PC-9 (cell line): ENCODE measurements at regions not wholly inside any gene's neighbourhood (a gene's known extent, or its start where the extent isn't known, plus 50 kb on each side); places are given as distances from the start of the nearest gene placed in this dataset.

Experiments
- BruUV-seq: library from RNA; stranded (reverse); fragments of 400-500 nt; replicated peaks from 2 replicates; lab custom pipeline; 2021; lab: Mats Ljungman, UMichigan
- CTCF ChIA-PET: fragments of 300-600 bp; sonication (Branson Sonifier 250); formaldehyde crosslinking; loops from one replicate; lab custom pipeline; 2022; ENCODE audit warnings: antibody characterized with exemption; lab: Charles Lee
- POLR2A ChIA-PET: fragments of 300-600 bp; sonication (Branson Sonifier 250); formaldehyde crosslinking; loops from one replicate; lab custom pipeline; 2022; ENCODE audit warnings: antibody characterized with exemption; ENCODE audit not compliant: unreplicated experiment; lab: Charles Lee
- DNase-seq, 2 experiments: peaks; one replicate each; pipeline versions ENCODE4 v3.0.0 to v3.0.0-alpha.2; 2015 to 2022; ENCODE audit warnings: mixed read lengths in 1 of 2
- H2AFZ ChIP-seq: fragments of 200-600 bp; sonication (generic); 2 replicates; pipeline ENCODE4 v1.8.1; 2017; ENCODE audit warnings: antibody characterized with exemption
- H3F3A ChIP-seq: fragments of 200-600 bp; sonication (generic); 2 replicates; pipeline ENCODE4 v1.8.1; 2017; ENCODE audit warnings: antibody characterized with exemption, mild to moderate bottlenecking, low read depth; ENCODE audit not compliant: insufficient read depth
- H3K27ac ChIP-seq: fragments of 200-600 bp; sonication (generic); 2 replicates; pipeline ENCODE4 v1.6.1; 2016; ENCODE audit warnings: mixed run types
- H3K27me3 ChIP-seq: fragments of 200-600 bp; sonication (generic); 2 replicates; pipeline ENCODE4 v1.6.1; 2016; ENCODE audit warnings: low read depth, mixed run types; ENCODE audit not compliant: insufficient read depth
- H3K36me3 ChIP-seq: fragments of 200-600 bp; sonication (generic); 2 replicates; pipeline ENCODE4 v1.6.1; 2016; ENCODE audit warnings: low read depth, mixed run types
- H3K4me1 ChIP-seq: fragments of 200-600 bp; sonication (generic); replicated peaks from 2 replicates; pipeline ENCODE4 v1.6.1; 2016; ENCODE audit warnings: mixed run types; ENCODE audit not compliant: insufficient read depth
- H3K4me2 ChIP-seq: fragments of 200-600 bp; sonication (generic); 2 replicates; pipeline ENCODE4 v1.6.1; 2017; ENCODE audit warnings: mixed run types
- H3K4me3 ChIP-seq: fragments of 200-600 bp; sonication (generic); 2 replicates; pipeline ENCODE4 v1.6.1; 2016; ENCODE audit warnings: mixed run types
- H3K79me2 ChIP-seq: fragments of 200-600 bp; sonication (generic); 2 replicates; pipeline ENCODE4 v1.6.1; 2017; ENCODE audit warnings: low read depth, mixed run types
- H3K9me2 ChIP-seq: fragments of 200-600 bp; sonication (generic); 2 replicates; pipeline ENCODE4 v1.8.1; 2017; ENCODE audit warnings: mild to moderate bottlenecking; ENCODE audit not compliant: insufficient read depth
- H3K9me3 ChIP-seq: fragments of 200-600 bp; sonication (generic); 2 replicates; pipeline ENCODE4 v1.8.1; 2016; ENCODE audit warnings: low read depth; ENCODE audit not compliant: insufficient read depth
- H4K20me1 ChIP-seq: fragments of 200-600 bp; sonication (generic); 2 replicates; pipeline ENCODE4 v1.8.1; 2017; ENCODE audit not compliant: insufficient read depth
- EZH2 ChIP-seq: fragments of 200-600 bp; sonication (generic); IDR thresholded peaks from 2 replicates; pipeline ENCODE4 v1.8.0; 2017; ENCODE audit warnings: antibody characterized with exemption, low read depth
- intact Hi-C: fragments of 100-400 bp; cut with micrococcal nuclease; formaldehyde crosslinking; loops from one replicate; pipeline ENCODE4 v1.10.0; 2022; ENCODE audit not compliant: unreplicated experiment
- TF ChIP-seq, protein P1 (sequence below): fragments of 200-600 bp; sonication (generic); conservative IDR thresholded peaks from 2 replicates; pipeline ENCODE4 v1.6.1; 2017; ENCODE audit warnings: mixed run types, antibody characterized with exemption, mild to moderate bottlenecking, moderate library complexity

DNA sequence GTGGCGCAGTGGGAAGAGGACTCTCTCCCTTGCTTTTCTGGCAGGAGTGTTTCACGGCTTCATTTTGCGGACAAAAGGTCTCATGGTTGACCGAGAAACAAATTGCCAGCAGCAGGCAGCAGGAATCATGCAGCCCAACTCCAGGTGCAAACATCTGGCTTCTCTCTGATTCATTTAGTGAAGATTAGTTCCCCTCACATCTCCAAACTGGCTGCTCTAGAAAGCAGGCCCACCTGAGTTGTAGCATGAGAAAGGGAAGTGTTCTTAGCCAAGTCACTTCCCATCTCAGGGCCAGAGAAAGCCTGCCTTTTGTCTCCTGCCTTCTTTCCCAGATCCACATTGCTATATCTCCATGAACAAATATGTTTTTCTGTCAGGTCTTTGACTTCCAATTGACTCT lies 120.8 kb upstream of the CCDC196 start:
- POLR2A ChIA-PET, result no interaction called here
- Histone ChIP-seq H3K4me3 (no peak overlapping the region), H3F3A (no peaks in the 10 kb centered on the region), H3K79me2 (no peaks in the 10 kb centered on the region), H2AFZ (no peak overlapping the region), H3K4me2 (no peak overlapping the region), H3K9me3 (no peaks in the 10 kb centered on the region), H3K27ac (no peak overlapping the region), H3K36me3 (no peaks in the 10 kb centered on the region), H4K20me1 (no peaks in the 10 kb centered on the region), H3K9me2 (no peaks in the 10 kb centered on the region), H3K27me3 (no peaks in the 10 kb centered on the region), H3K4me1 (no peaks in the 10 kb centered on the region)
- no peak for DNase-seq
- CTCF ChIA-PET, result no interaction called here
- no peak for TF ChIP-seq EZH2
- TF ChIP-seq, protein P1, sequence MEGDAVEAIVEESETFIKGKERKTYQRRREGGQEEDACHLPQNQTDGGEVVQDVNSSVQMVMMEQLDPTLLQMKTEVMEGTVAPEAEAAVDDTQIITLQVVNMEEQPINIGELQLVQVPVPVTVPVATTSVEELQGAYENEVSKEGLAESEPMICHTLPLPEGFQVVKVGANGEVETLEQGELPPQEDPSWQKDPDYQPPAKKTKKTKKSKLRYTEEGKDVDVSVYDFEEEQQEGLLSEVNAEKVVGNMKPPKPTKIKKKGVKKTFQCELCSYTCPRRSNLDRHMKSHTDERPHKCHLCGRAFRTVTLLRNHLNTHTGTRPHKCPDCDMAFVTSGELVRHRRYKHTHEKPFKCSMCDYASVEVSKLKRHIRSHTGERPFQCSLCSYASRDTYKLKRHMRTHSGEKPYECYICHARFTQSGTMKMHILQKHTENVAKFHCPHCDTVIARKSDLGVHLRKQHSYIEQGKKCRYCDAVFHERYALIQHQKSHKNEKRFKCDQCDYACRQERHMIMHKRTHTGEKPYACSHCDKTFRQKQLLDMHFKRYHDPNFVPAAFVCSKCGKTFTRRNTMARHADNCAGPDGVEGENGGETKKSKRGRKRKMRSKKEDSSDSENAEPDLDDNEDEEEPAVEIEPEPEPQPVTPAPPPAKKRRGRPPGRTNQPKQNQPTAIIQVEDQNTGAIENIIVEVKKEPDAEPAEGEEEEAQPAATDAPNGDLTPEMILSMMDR, result no peak
- intact Hi-C loops, result loop anchor here (10.0 kb wide), 1 partner anchor 129 kb away; no protein-coding TSS in a partner anchor
- no TSS peak for BruUV-seq

DNA sequence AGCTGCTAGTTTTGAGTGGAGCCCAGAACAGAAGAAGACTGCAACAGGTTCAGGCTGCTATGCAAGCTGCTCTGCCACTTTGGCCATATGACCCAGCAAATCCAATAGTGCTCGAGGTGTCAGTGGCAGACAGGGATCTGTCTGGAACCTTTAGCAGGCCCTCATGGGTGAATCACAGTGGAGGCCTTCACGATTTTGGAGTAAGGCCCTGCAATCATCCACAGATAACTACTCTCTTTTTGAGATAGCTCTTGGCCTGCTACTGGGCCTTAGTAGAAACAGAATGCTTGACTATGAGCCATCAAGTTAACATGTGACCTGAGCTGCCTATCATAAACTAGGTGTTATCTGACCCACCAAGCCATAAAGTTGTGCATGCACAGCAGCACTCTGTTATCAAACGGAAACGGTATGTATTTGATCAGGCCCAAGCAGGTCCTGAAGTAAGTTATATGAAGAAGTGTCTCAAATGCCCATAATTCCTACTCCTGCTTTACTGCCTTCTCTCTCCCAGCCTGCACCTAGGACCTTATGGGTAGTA lies 116.9 kb upstream of the CCDC196 start:
- Histone ChIP-seq H3K9me2 (no peaks in the 10 kb centered on the region), H2AFZ (no peak overlapping the region), H3F3A (no peaks in the 10 kb centered on the region), H3K27ac (no peak overlapping the region), H3K9me3 (no peaks in the 10 kb centered on the region), H3K4me1 (no peaks in the 10 kb centered on the region), H3K27me3 (no peaks in the 10 kb centered on the region), H3K4me2 (no peak overlapping the region), H4K20me1 (no peaks in the 10 kb centered on the region), H3K4me3 (no peak overlapping the region), H3K79me2 (no peaks in the 10 kb centered on the region), H3K36me3 (no peaks in the 10 kb centered on the region)
- no TSS peak for BruUV-seq
- ChIA-PET CTCF (interaction anchor here (0.6 to 0.7 kb wide), 2 partner anchors 164 to 1454 kb away, joined by 4 to 9 read pairs; no protein-coding TSS in a partner anchor), POLR2A (no interaction called here)
- DNase-seq, result no peak
- intact Hi-C loops, result loop anchor here (10.0 kb wide), 1 partner anchor 126 kb away; no protein-coding TSS in a partner anchor
- TF ChIP-seq, protein P1, result no peak
- TF ChIP-seq EZH2, result no peak

DNA sequence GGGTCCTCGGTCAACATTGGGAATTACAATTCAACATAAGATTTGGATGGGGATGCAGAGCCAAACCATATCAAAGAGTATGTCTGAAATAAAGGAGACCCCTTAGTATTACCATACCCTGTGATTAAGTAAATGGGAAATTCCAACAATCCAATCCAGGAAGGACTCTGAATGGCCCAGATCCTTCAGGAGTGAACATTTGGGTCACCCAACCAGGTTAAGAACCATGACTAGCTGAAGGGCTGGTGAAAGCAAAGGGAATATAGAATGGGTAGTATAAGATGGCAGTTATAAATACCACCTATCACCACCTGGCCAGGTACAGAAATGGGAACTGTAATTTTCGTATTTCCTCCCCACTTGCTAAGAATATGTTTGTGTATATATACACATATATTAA lies 114.4 kb upstream of the CCDC196 start:
- CTCF ChIA-PET, result no interaction called here
- DNase-seq, result no peak
- Histone ChIP-seq H3K79me2 (no peaks in the 10 kb centered on the region), H4K20me1 (no peaks in the 10 kb centered on the region), H3K27me3 (no peaks in the 10 kb centered on the region), H2AFZ (no peak overlapping the region), H3K9me2 (no peaks in the 10 kb centered on the region), H3K4me3 (no peak overlapping the region), H3K4me1 (no peaks in the 10 kb centered on the region), H3K36me3 (no peaks in the 10 kb centered on the region), H3K27ac (no peak overlapping the region), H3F3A (no peaks in the 10 kb centered on the region), H3K4me2 (no peak overlapping the region), H3K9me3 (no peaks in the 10 kb centered on the region)
- TF ChIP-seq, protein P1, result no peak
- no peak for TF ChIP-seq EZH2
- intact Hi-C loops, result no loop called here
- POLR2A ChIA-PET, result no interaction called here
- no TSS peak for BruUV-seq
